ENCODE measurements at regions not wholly inside any gene's neighbourhood (a gene's known extent, or its start where the extent isn't known, plus 50 kb on each side); places are given as distances from the start of the nearest gene placed in this dataset.

GRCh38 chr4:119932277-119932676 lies 134.4 kb downstream of the MAD2L1 start:
- Histone ChIP-seq H3K4me3 (ENCODE audit: low read length) (no peak overlapping the region), H3K27ac (ENCODE audit: low read depth, low read length) (no peak overlapping the region), H3K27me3 (ENCODE audit: insufficient read depth, low read length) (no peaks in the 10 kb centered on the region), H3K9me3 (ENCODE audit: insufficient read depth, low read depth, low read length) (no peaks in the 10 kb centered on the region), H3K36me3 (ENCODE audit: insufficient read depth, low read length) (no peaks in the 10 kb centered on the region), H3K4me1 (ENCODE audit: insufficient read depth, low read length) (no peaks in the 10 kb centered on the region), H3K9ac (ENCODE audit: low read depth, low read length) (no peak overlapping the region)
- WGBS: 97% methylated on average over 2 of the region's 2 CpGs

GRCh38 chr4:119930546-119930945 lies 136.1 kb downstream of the MAD2L1 start:
- H3K9ac ChIP-seq (ENCODE audit: low read depth, low read length): no peak overlapping the region
- WGBS: no CpG with 5 or more reads among the region's 1 CpG
- H3K27ac ChIP-seq (ENCODE audit: low read depth, low read length): no peak overlapping the region
- H3K27me3 ChIP-seq (ENCODE audit: insufficient read depth, low read length): no peaks in the 10 kb centered on the region
- H3K4me1 ChIP-seq (ENCODE audit: insufficient read depth, low read length): no peaks in the 10 kb centered on the region
- no peaks in the 10 kb centered on the region for H3K9me3 ChIP-seq (ENCODE audit: insufficient read depth, low read depth, low read length)
- H3K36me3 ChIP-seq (ENCODE audit: insufficient read depth, low read length): no peaks in the 10 kb centered on the region
- H3K4me3 ChIP-seq (ENCODE audit: low read length): no peak overlapping the region

GRCh38 chr4:119921830-119922229 lies 144.8 kb downstream of the MAD2L1 start:
- Histone ChIP-seq H3K27ac (ENCODE audit: low read depth, low read length) (no peak overlapping the region), H3K36me3 (ENCODE audit: insufficient read depth, low read length) (no peaks in the 10 kb centered on the region), H3K4me3 (ENCODE audit: low read length) (no peak overlapping the region), H3K9me3 (ENCODE audit: insufficient read depth, low read depth, low read length) (no peaks in the 10 kb centered on the region), H3K4me1 (ENCODE audit: insufficient read depth, low read length) (no peaks in the 10 kb centered on the region; the same call in 1 of the 2 replicates), H3K9ac (ENCODE audit: low read depth, low read length) (no peak overlapping the region), H3K27me3 (ENCODE audit: insufficient read depth, low read length) (no peaks in the 10 kb centered on the region)
- WGBS: 88% methylated on average over 3 of the region's 4 CpGs

GRCh38 chr4:119906277-119906676 lies 160.4 kb downstream of the MAD2L1 start:
- WGBS: 89% methylated on average over 6 of the region's 6 CpGs
- Histone ChIP-seq H3K4me3 (ENCODE audit: low read length) (no peak overlapping the region), H3K27me3 (ENCODE audit: insufficient read depth, low read length) (no peaks in the 10 kb centered on the region), H3K36me3 (ENCODE audit: insufficient read depth, low read length) (no peaks in the 10 kb centered on the region), H3K4me1 (ENCODE audit: insufficient read depth, low read length) (no peaks in the 10 kb centered on the region), H3K9ac (ENCODE audit: low read depth, low read length) (no peak overlapping the region), H3K27ac (ENCODE audit: low read depth, low read length) (no peak overlapping the region), H3K9me3 (ENCODE audit: insufficient read depth, low read depth, low read length) (no peaks in the 10 kb centered on the region; the same call in 1 of the 2 replicates)

GRCh38 chr4:119898211-119898610 lies 168.4 kb downstream of the MAD2L1 start:
- Histone ChIP-seq H3K27me3 (ENCODE audit: insufficient read depth, low read length) (no peaks in the 10 kb centered on the region), H3K27ac (ENCODE audit: low read depth, low read length) (no peak overlapping the region), H3K9ac (ENCODE audit: low read depth, low read length) (no peak overlapping the region), H3K9me3 (ENCODE audit: insufficient read depth, low read depth, low read length) (no peaks in the 10 kb centered on the region), H3K4me3 (ENCODE audit: low read length) (no peak overlapping the region), H3K36me3 (ENCODE audit: insufficient read depth, low read length) (no peaks in the 10 kb centered on the region), H3K4me1 (ENCODE audit: insufficient read depth, low read length) (no peaks in the 10 kb centered on the region)
- WGBS: 89% methylated on average over 5 of the region's 5 CpGs

- H3K27me3 ChIP-seq (ENCODE audit: insufficient read depth, low read length): no peaks in the 10 kb centered on the region
- H3K9ac ChIP-seq (ENCODE audit: low read depth, low read length): no peak overlapping the region
- no peaks in the 10 kb centered on the region for H3K4me1 ChIP-seq (ENCODE audit: insufficient read depth, low read length)
- H3K9me3 ChIP-seq (ENCODE audit: insufficient read depth, low read depth, low read length): no peaks in the 10 kb centered on the region
- no peak overlapping the region for H3K4me3 ChIP-seq (ENCODE audit: low read length)
- no peaks in the 10 kb centered on the region for H3K36me3 ChIP-seq (ENCODE audit: insufficient read depth, low read length)
- H3K27ac ChIP-seq (ENCODE audit: low read depth, low read length): no peak overlapping the region
- 100% methylated on average over 2 of the region's 2 CpGs for WGBS
These were observed 169.4 kb downstream of the MAD2L1 start for GRCh38 chr4:119897260-119897659.

GRCh38 chr4:119894650-119895208 lies 171.9 kb downstream of the MAD2L1 start:
- H3K9ac ChIP-seq (ENCODE audit: low read depth, low read length): no peak overlapping the region
- H3K27ac ChIP-seq (ENCODE audit: low read depth, low read length): no peak overlapping the region
- H3K36me3 ChIP-seq (ENCODE audit: insufficient read depth, low read length): no peaks in the 10 kb centered on the region
- H3K4me3 ChIP-seq (ENCODE audit: low read length): no peak overlapping the region
- H3K9me3 ChIP-seq (ENCODE audit: insufficient read depth, low read depth, low read length): no peaks in the 10 kb centered on the region
- no peaks in the 10 kb centered on the region for H3K4me1 ChIP-seq (ENCODE audit: insufficient read depth, low read length)
- 98% methylated on average over 3 of the region's 3 CpGs for WGBS
- no peaks in the 10 kb centered on the region for H3K27me3 ChIP-seq (ENCODE audit: insufficient read depth, low read length)

GRCh38 chr4:119873794-119874325 lies 192.8 kb downstream of the MAD2L1 start:
- no peaks in the 10 kb centered on the region for H3K9me3 ChIP-seq (ENCODE audit: insufficient read depth, low read depth, low read length)
- H3K27ac ChIP-seq (ENCODE audit: low read depth, low read length): no peak overlapping the region
- H3K27me3 ChIP-seq (ENCODE audit: insufficient read depth, low read length): no peaks in the 10 kb centered on the region
- no peak overlapping the region for H3K4me3 ChIP-seq (ENCODE audit: low read length)
- 100% methylated on average over 2 of the region's 2 CpGs for WGBS
- H3K9ac ChIP-seq (ENCODE audit: low read depth, low read length): no peak overlapping the region
- no peaks in the 10 kb centered on the region for H3K36me3 ChIP-seq (ENCODE audit: insufficient read depth, low read length)
- H3K4me1 ChIP-seq (ENCODE audit: insufficient read depth, low read length): no peaks in the 10 kb centered on the region

- Histone ChIP-seq H3K36me3 (ENCODE audit: insufficient read depth, low read length) (no peaks in the 10 kb centered on the region), H3K27ac (ENCODE audit: low read depth, low read length) (no peak overlapping the region), H3K4me1 (ENCODE audit: insufficient read depth, low read length) (no peaks in the 10 kb centered on the region), H3K9me3 (ENCODE audit: insufficient read depth, low read depth, low read length) (no peaks in the 10 kb centered on the region), H3K9ac (ENCODE audit: low read depth, low read length) (no peak overlapping the region), H3K27me3 (ENCODE audit: insufficient read depth, low read length) (no peaks in the 10 kb centered on the region), H3K4me3 (ENCODE audit: low read length) (no peak overlapping the region)
These were observed 193.5 kb downstream of the MAD2L1 start for GRCh38 chr4:119873132-119873531.

- no peak overlapping the region for H3K4me3 ChIP-seq (ENCODE audit: low read length)
- no peak overlapping the region for H3K27ac ChIP-seq (ENCODE audit: low read depth, low read length)
- 93% methylated on average over 2 of the region's 2 CpGs for WGBS
- no peaks in the 10 kb centered on the region for H3K36me3 ChIP-seq (ENCODE audit: insufficient read depth, low read length)
- H3K9ac ChIP-seq (ENCODE audit: low read depth, low read length): no peak overlapping the region
- no peaks in the 10 kb centered on the region for H3K4me1 ChIP-seq (ENCODE audit: insufficient read depth, low read length)
- H3K27me3 ChIP-seq (ENCODE audit: insufficient read depth, low read length): no peaks in the 10 kb centered on the region
- no peaks in the 10 kb centered on the region for H3K9me3 ChIP-seq (ENCODE audit: insufficient read depth, low read depth, low read length)
These were observed 194.2 kb downstream of the MAD2L1 start for GRCh38 chr4:119872371-119873016.

- no peak overlapping the region for H3K27ac ChIP-seq (ENCODE audit: low read depth, low read length)
- no peaks in the 10 kb centered on the region for H3K4me1 ChIP-seq (ENCODE audit: insufficient read depth, low read length)
- H3K9ac ChIP-seq (ENCODE audit: low read depth, low read length): no peak overlapping the region
- WGBS: 75% methylated on average over 1 of the region's 1 CpG
- no peaks in the 10 kb centered on the region for H3K9me3 ChIP-seq (ENCODE audit: insufficient read depth, low read depth, low read length)
- H3K36me3 ChIP-seq (ENCODE audit: insufficient read depth, low read length): no peaks in the 10 kb centered on the region
- H3K4me3 ChIP-seq (ENCODE audit: low read length): no peak overlapping the region
- no peaks in the 10 kb centered on the region for H3K27me3 ChIP-seq (ENCODE audit: insufficient read depth, low read length)
These were observed 195.8 kb downstream of the MAD2L1 start for GRCh38 chr4:119870856-119871255.
